HepG2 (cell line): ENCODE measurements at regions not wholly inside any gene's neighbourhood (a gene's known extent, or its start where the extent isn't known, plus 50 kb on each side); places are given as distances from the start of the nearest gene placed in this dataset.

Experiments
- ATAC-seq: fragments of 200-7000 bp; cut with Tn5 transposase; 3 replicates; pipeline ENCODE4 v1.9.1; 2020; ENCODE audit warnings: mild to moderate bottlenecking, moderate library complexity
- BruUV-seq: library from RNA; stranded (reverse); fragments of 400-500 nt; replicated peaks from 2 replicates; lab custom pipeline; 2021; lab: Mats Ljungman, UMichigan
- CTCF ChIA-PET: fragments of 300-600 bp; formaldehyde crosslinking; extraction: SDS; loops from one replicate; lab custom pipeline; 2021; ENCODE audit warnings: low total read pairs, inconsistent platforms, low intra/inter-chr PET ratio; lab: Yijun Ruan, JAX
- POLR2A ChIA-PET: fragments of 350-600 bp; sonication (Branson Sonifier 250); formaldehyde crosslinking; loops from one replicate; lab custom pipeline; 2020; ENCODE audit warnings: antibody characterized with exemption, inconsistent platforms; lab: Yijun Ruan, JAX
- DNase-seq: peaks from one replicate; pipeline ENCODE4 v3.0.0-alpha.2; 2015; ENCODE audit warnings: low spot score
- FAIRE-seq: peaks from 3 replicates; lab custom pipeline; 2011; peaks lifted over from hg19 to GRCh38; lab: Jason Lieb, UNC
- H2AFZ ChIP-seq: one replicate; pipeline ENCODE4 v1.6.1; 2011; ENCODE audit warnings: low read length, inconsistent platforms
- H3K27ac ChIP-seq: fragments of 300-600 bp; 3 replicates; pipeline ENCODE4 v1.8.0; 2011; ENCODE audit warnings: mixed run types, mild to moderate bottlenecking, mixed read lengths, low read length, inconsistent platforms; ENCODE audit not compliant: insufficient read depth; ENCODE audit errors: extremely low read length
- H3K27me3 ChIP-seq, 2 experiments: fragments of 200-600 bp in 1 of 2; 2 replicates in 1 of 2; 3 replicates in 1 of 2; pipeline versions ENCODE4 v1.6.0 to v1.8.0; 2011; ENCODE audit warnings: low read length in 2 of 2, mild to moderate bottlenecking in 2 of 2, moderate library complexity in 2 of 2, inconsistent platforms in 1 of 2; ENCODE audit not compliant: insufficient read depth in 2 of 2, control insufficient read depth in 1 of 2
- H3K36me3 ChIP-seq, 2 experiments: fragments of 200-600 bp in 1 of 2; replicated peaks in 1 of 2; 2 replicates in 1 of 2; 3 replicates in 1 of 2; pipeline versions ENCODE4 v1.5.1 to v1.8.0; 2011; ENCODE audit warnings: low read length in 2 of 2, inconsistent platforms in 1 of 2; ENCODE audit not compliant: insufficient read depth in 2 of 2, control insufficient read depth in 1 of 2
- H3K4me1 ChIP-seq: 2 replicates; pipeline ENCODE4 v1.5.1; 2012; ENCODE audit warnings: low read length, inconsistent platforms; ENCODE audit not compliant: insufficient read depth
- H3K4me2 ChIP-seq: 2 replicates; pipeline ENCODE4 v1.6.0; 2011; ENCODE audit warnings: low read depth, low read length, inconsistent platforms
- H3K4me3 ChIP-seq, 3 experiments: fragments of 200-600 bp in 1 of 3; sonication (generic), shearing (Covaris generic) in 1 of 3; replicated peaks in 1 of 3; 2 replicates each; pipeline ENCODE4 v1.5.1; 2011 to 2016; ENCODE audit warnings: low read length in 3 of 3, inconsistent platforms in 2 of 3, low read depth in 2 of 3, mild to moderate bottlenecking in 2 of 3, control low read depth in 1 of 3, mixed read lengths in 1 of 3; ENCODE audit not compliant: insufficient read depth in 1 of 3
- H3K79me2 ChIP-seq: one replicate; pipeline ENCODE4 v1.6.1; 2011; ENCODE audit warnings: low read length, inconsistent platforms; ENCODE audit not compliant: insufficient read depth
- H3K9ac ChIP-seq: 2 replicates; pipeline ENCODE4 v1.6.0; 2011; ENCODE audit warnings: mild to moderate bottlenecking, low read depth, low read length, inconsistent platforms; ENCODE audit not compliant: insufficient read depth
- H3K9me3 ChIP-seq: 2 replicates; pipeline ENCODE4 v1.5.1; 2012; ENCODE audit warnings: mild to moderate bottlenecking, low read length
- H4K20me1 ChIP-seq: 2 replicates; pipeline ENCODE4 v1.6.0; 2011; ENCODE audit warnings: inconsistent platforms, mild to moderate bottlenecking, low read length, moderate library complexity; ENCODE audit not compliant: insufficient read depth
- CHD2 ChIP-seq: IDR thresholded peaks from 2 replicates; pipeline ENCODE4 v1.6.1; 2011; ENCODE audit warnings: low read depth, low read length, improper control_type of control experiment
- ESRRA ChIP-seq: sonication (generic); formaldehyde crosslinking; IDR thresholded peaks from 2 replicates; pipeline ENCODE4 v1.5.1; 2020; ENCODE audit warnings: mild to moderate bottlenecking, low read depth, missing genetic modification reagents
- KDM2A ChIP-seq: sonication (generic); formaldehyde crosslinking; IDR thresholded peaks from 2 replicates; pipeline ENCODE4 v1.4.0; 2020; ENCODE audit warnings: low read depth, missing genetic modification reagents, borderline replicate concordance
- NFIC ChIP-seq: IDR thresholded peaks from 2 replicates; pipeline ENCODE4 v1.6.1; 2012; ENCODE audit warnings: mild to moderate bottlenecking, low read length, inconsistent platforms
- ZBTB38 ChIP-seq: sonication (generic); formaldehyde crosslinking; IDR thresholded peaks from 2 replicates; pipeline ENCODE4 v1.5.1; 2020; ENCODE audit warnings: mild to moderate bottlenecking, missing genetic modification reagents
- ZC3H13 ChIP-seq: sonication (generic); formaldehyde crosslinking; IDR thresholded peaks from 2 replicates; pipeline ENCODE4 v1.8.1; 2023; ENCODE audit warnings: mild to moderate bottlenecking, missing genetic modification reagents, moderate library complexity
- ZNF564 ChIP-seq: sonication (generic); formaldehyde crosslinking; IDR thresholded peaks from 2 replicates; pipeline ENCODE4 v1.8.1; 2023; ENCODE audit warnings: mild to moderate bottlenecking, missing genetic modification reagents
- ZNF605 ChIP-seq: sonication (generic); formaldehyde crosslinking; IDR thresholded peaks from 2 replicates; pipeline ENCODE4 v1.8.0; 2022; ENCODE audit warnings: mild to moderate bottlenecking, missing genetic modification reagents
- ZSCAN22 ChIP-seq: sonication (generic); formaldehyde crosslinking; IDR thresholded peaks from 2 replicates; pipeline ENCODE4 v1.4.0; 2020; ENCODE audit warnings: mild to moderate bottlenecking, missing genetic modification reagents
- WGBS: methylation state at CpG from one replicate; pipeline ENCODE4 v1.1.6; 2017; ENCODE audit warnings: low lambda C conversion rate; 5-methylcytosine and 5-hydroxymethylcytosine counted together
- in situ Hi-C: cut with HindIII; loops from 2 replicates; pipeline ENCODE4 v1.10.0; 2017; ENCODE audit warnings: low pct_unique_long_range_greater_than_20kb; ENCODE audit not compliant: extremely low pct_ligation_motif_present
- intact Hi-C: fragments of 100-400 bp; cut with micrococcal nuclease; formaldehyde crosslinking; loops from one replicate; pipeline ENCODE4 v1.10.0; 2022; ENCODE audit not compliant: unreplicated experiment
- TF ChIP-seq, protein P1 (sequence below): sonication (generic); formaldehyde crosslinking; IDR thresholded peaks from 2 replicates; pipeline ENCODE4 v1.5.1; 2020; ENCODE audit warnings: missing genetic modification reagents, mild to moderate bottlenecking, borderline replicate concordance

DNA sequence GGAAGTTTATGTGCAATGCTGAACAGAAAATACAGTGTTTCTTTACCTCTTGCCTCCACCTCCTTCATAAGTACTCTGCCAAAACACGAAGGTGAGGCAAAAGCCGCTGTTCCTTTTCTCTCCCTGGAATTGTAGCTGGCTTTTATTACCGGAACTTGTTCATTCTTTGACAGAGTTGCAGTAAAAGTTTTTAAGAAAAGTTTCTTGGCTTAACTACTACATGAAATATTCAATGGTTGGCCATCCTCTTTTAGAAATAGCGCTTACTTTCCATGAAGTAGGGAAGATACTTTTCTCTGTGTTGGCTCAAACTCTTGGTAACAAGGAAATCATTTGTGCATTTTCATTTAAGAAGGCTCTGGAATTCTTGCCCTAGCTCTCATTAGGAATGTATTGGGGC is 950.7 kb upstream of the FANCL start:
- ATAC-seq (no peak), DNase-seq (no peak), FAIRE-seq (no peak)
- Histone ChIP-seq H3K79me2 (no peaks in the 10 kb centered on the region), H4K20me1 (no peaks in the 10 kb centered on the region), H3K9me3 (no peaks in the 10 kb centered on the region), H2AFZ (no peak overlapping the region), H3K4me2 (no peak overlapping the region), H3K4me1 (no peaks in the 10 kb centered on the region), H3K36me3 (no peaks in the 10 kb centered on the region), H3K27ac (no peak overlapping the region), H3K4me3 (no peak overlapping the region), H3K9ac (no peak overlapping the region), H3K27me3 (no peaks in the 10 kb centered on the region)
- in situ Hi-C loops, result no loop called here
- BruUV-seq, result no TSS peak
- ChIA-PET CTCF (no interaction called here), POLR2A (no interaction called here)
- 21% methylated on average over 4 of the region's 4 CpGs for WGBS
- intact Hi-C loops, result no loop called here
- TF ChIP-seq KDM2A (no peak), ZSCAN22 (no peak), CHD2 (no peak), ZBTB38 (CRISPR knock-in tag) (no peak), ESRRA (CRISPR knock-in tag) (no peak), ZNF605 (CRISPR knock-in tag) (no peak), ZNF564 (CRISPR knock-in tag) (no peak)
- TF ChIP-seq, protein P1, sequence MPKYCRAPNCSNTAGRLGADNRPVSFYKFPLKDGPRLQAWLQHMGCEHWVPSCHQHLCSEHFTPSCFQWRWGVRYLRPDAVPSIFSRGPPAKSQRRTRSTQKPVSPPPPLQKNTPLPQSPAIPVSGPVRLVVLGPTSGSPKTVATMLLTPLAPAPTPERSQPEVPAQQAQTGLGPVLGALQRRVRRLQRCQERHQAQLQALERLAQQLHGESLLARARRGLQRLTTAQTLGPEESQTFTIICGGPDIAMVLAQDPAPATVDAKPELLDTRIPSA (CRISPR knock-in tag), result no peak

DNA sequence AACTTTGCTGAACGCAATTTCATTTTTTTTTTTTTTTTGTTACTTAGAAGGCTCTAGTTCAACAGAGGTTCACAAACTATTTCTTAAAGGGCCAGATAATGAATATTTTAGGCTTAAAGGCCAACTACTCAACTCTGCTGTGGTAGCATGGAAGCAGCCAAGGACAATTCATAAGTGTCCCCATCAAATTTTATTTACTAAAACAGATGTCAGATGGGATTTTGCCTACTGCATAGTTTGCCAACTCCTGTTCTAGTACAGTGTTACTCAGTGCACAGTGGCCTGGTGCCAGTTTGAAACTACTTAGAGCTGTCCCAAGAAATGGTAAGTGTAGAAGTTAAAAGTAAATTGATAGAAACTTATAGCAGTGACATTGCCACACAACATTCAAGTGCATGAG is 949.4 kb upstream of the FANCL start:
- CTCF ChIA-PET, result no interaction called here
- intact Hi-C loops, result no loop called here
- H3K4me1 ChIP-seq, result no peaks in the 10 kb centered on the region
- no peak overlapping the region for H3K4me2 ChIP-seq
- H3K27me3 ChIP-seq, result no peaks in the 10 kb centered on the region
- no peak overlapping the region for H3K9ac ChIP-seq
- BruUV-seq, result no TSS peak
- no peaks in the 10 kb centered on the region for H3K9me3 ChIP-seq
- H4K20me1 ChIP-seq, result no peaks in the 10 kb centered on the region
- no peaks in the 10 kb centered on the region for H3K79me2 ChIP-seq
- TF ChIP-seq NFIC, result no peak
- no peak for TF ChIP-seq ZC3H13
- H3K36me3 ChIP-seq, result no peaks in the 10 kb centered on the region
- in situ Hi-C loops, result no loop called here
- WGBS, result 21% methylated on average over 1 of the region's 1 CpG
- no peak overlapping the region for H3K27ac ChIP-seq
- no peak overlapping the region for H2AFZ ChIP-seq
- ATAC-seq (no peak), FAIRE-seq (no peak), DNase-seq (no peak)
- no peak overlapping the region for H3K4me3 ChIP-seq
- POLR2A ChIA-PET, result no interaction called here
